GM12872 (cell line): ENCODE measurements at regions not wholly inside any gene's neighbourhood (a gene's known extent, or its start where the extent isn't known, plus 50 kb on each side); places are given as distances from the start of the nearest gene placed in this dataset.

Source experiments
- TF ChIP-seq, protein P1 (sequence below): IDR thresholded peaks from 3 replicates; pipeline ENCODE4 v1.5.1; 2011; ENCODE audit warnings: low read depth, mild to moderate bottlenecking, low read length, moderate library complexity; ENCODE audit not compliant: insufficient read depth

- TF ChIP-seq, protein P1, sequence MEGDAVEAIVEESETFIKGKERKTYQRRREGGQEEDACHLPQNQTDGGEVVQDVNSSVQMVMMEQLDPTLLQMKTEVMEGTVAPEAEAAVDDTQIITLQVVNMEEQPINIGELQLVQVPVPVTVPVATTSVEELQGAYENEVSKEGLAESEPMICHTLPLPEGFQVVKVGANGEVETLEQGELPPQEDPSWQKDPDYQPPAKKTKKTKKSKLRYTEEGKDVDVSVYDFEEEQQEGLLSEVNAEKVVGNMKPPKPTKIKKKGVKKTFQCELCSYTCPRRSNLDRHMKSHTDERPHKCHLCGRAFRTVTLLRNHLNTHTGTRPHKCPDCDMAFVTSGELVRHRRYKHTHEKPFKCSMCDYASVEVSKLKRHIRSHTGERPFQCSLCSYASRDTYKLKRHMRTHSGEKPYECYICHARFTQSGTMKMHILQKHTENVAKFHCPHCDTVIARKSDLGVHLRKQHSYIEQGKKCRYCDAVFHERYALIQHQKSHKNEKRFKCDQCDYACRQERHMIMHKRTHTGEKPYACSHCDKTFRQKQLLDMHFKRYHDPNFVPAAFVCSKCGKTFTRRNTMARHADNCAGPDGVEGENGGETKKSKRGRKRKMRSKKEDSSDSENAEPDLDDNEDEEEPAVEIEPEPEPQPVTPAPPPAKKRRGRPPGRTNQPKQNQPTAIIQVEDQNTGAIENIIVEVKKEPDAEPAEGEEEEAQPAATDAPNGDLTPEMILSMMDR: no peak
Observed at GRCh38 chr6:51152594-51152993, 333.9 kb downstream of the TFAP2B start.

DNA sequence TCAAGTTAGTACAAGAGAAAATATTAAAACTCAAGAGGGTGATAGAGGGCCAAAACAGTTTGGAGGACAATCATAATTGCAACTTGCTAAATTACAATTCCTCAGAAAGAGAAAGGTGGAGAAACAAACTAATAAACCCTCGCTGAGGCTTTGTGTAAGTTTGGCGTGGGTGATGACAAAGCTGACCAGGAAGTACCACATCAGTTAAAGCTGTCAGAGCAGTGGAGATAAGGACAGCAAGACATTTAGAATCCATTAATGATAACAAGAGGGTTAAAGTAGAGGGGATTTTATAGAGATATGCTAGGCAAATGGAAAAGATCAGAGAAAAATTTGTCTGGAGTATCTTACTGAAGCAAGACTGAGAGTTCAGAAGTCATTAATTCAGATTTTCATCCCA lies 334.4 kb downstream of the TFAP2B start:
- TF ChIP-seq, protein P1: no peak

GRCh38 chr6:51161752-51162151 lies 343.1 kb downstream of the TFAP2B start:
- TF ChIP-seq, protein P1: no peak

DNA sequence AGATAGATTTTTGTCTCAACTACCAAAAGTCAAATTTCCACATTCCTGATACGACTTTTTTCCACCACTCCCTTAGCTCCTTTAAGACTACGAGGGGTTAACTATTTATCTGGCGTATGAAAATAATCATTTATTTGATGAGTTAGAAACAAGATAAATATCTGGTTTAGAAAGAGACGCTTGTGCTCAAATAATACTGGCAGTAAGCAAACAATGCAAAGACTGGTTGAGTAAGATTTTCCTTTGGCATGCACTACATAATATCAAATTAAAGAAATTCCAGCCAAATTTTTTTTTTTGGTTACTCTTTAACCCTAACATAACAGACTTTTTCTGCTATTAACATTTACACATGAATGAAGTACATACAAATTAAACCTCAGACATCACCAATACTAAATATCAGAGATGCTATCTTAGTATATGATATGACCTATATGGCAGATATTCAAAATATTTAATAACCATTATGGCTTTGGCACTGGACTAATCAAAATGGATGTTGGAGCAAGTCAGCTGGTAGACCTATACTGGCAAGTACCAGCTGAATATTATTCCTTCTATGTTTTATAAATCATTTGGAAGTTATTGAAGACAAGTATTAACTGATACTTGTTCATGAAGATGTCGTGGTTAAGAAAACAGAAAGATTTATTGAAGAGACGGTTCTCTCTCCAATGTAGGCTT lies 345.3 kb downstream of the TFAP2B start:
- TF ChIP-seq, protein P1: no peak

- TF ChIP-seq, protein P1: no peak
Observed at GRCh38 chr6:51166914-51167313, 348.2 kb downstream of the TFAP2B start.

DNA sequence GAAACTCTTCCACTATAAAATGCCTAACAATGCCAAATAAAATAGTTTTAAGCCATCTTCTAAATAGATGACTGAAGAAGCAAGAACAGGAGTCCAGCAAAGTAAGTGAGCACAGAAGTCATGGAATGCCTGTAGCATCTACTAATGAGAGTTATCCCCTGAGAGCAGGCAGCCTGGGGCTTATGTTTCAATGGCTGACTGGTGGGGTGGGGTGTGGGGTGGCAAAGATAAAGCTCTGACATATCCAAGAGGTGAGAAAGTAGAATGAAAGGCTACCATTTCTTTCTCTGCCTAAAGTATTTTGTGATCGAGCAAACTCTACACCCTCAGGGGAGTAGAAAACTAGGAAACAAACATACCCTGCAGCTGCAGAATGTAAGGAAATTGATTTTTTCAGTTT lies 348.8 kb downstream of the TFAP2B start:
- TF ChIP-seq, protein P1: no peak

GRCh38 chr6:51182827-51183226 lies 364.2 kb downstream of the TFAP2B start:
- TF ChIP-seq, protein P1: no peak
